SK-N-SH treated with all-trans-retinoic acid at 6 μM for 48 hours (cell line): ENCODE measurements at regions not wholly inside any gene's neighbourhood (a gene's known extent, or its start where the extent isn't known, plus 50 kb on each side); places are given as distances from the start of the nearest gene placed in this dataset.

Experiments
- ATAC-seq: fragments of 200-7000 bp; cut with Tn5 transposase; 3 replicates; pipeline ENCODE4 v1.9.1; 2020; ENCODE audit warnings: mild to moderate bottlenecking, moderate library complexity
- BACH2 ChIP-seq: fragments of 250-450 bp; sonication (Bioruptor Pico); IDR thresholded peaks from 2 replicates; pipeline ENCODE4 v1.9.0; 2021; ENCODE audit warnings: mild to moderate bottlenecking, borderline replicate concordance
- CSDC2 ChIP-seq: fragments of 250-450 bp; sonication (Bioruptor Pico); IDR thresholded peaks from 2 replicates; pipeline ENCODE4 v1.5.0; 2020; ENCODE audit warnings: mild to moderate bottlenecking, moderate library complexity
- CSRNP3 ChIP-seq: fragments of 250-450 bp; sonication (Bioruptor Pico); IDR thresholded peaks from 2 replicates; pipeline ENCODE4 v1.5.1; 2021; ENCODE audit warnings: mild to moderate bottlenecking, moderate library complexity
- ESRRG ChIP-seq: fragments of 250-450 bp; sonication (Bioruptor Pico); IDR thresholded peaks from 2 replicates; pipeline ENCODE4 v1.6.1; 2021; ENCODE audit warnings: mild to moderate bottlenecking
- GLIS3 ChIP-seq: fragments of 250-450 bp; sonication (Bioruptor Pico); IDR thresholded peaks from 2 replicates; pipeline ENCODE4 v1.5.0; 2020; ENCODE audit warnings: mild to moderate bottlenecking, moderate library complexity
- ISL1 ChIP-seq: fragments of 250-450 bp; sonication (Bioruptor Pico); IDR thresholded peaks from 2 replicates; pipeline ENCODE4 v2.1.2; 2022; ENCODE audit warnings: mild to moderate bottlenecking, moderate library complexity
- OSR1 ChIP-seq: fragments of 250-450 bp; sonication (Bioruptor Pico); IDR thresholded peaks from 2 replicates; pipeline ENCODE4 v1.8.0; 2022; ENCODE audit warnings: moderate library complexity, mild to moderate bottlenecking, inconsistent platforms
- PATZ1 ChIP-seq: fragments of 250-450 bp; sonication (Bioruptor Pico); IDR thresholded peaks from 2 replicates; pipeline ENCODE4 v1.8.0; 2020; ENCODE audit warnings: mild to moderate bottlenecking, moderate library complexity, borderline replicate concordance
- PPARA ChIP-seq: fragments of 250-450 bp; sonication (Bioruptor Pico); IDR thresholded peaks from 2 replicates; pipeline ENCODE4 v1.5.0; 2020; ENCODE audit warnings: mild to moderate bottlenecking, borderline replicate concordance
- RARB ChIP-seq: fragments of 250-450 bp; sonication (Bioruptor Pico); IDR thresholded peaks from 2 replicates; pipeline ENCODE4 v1.8.0; 2021; ENCODE audit warnings: mild to moderate bottlenecking, moderate library complexity
- SNAI2 ChIP-seq: fragments of 250-450 bp; sonication (Bioruptor Pico); IDR thresholded peaks from 2 replicates; pipeline ENCODE4 v1.5.0; 2020; ENCODE audit warnings: mild to moderate bottlenecking, moderate library complexity
- TCF4 ChIP-seq: fragments of 250-450 bp; sonication (Bioruptor Pico); IDR thresholded peaks from 2 replicates; pipeline ENCODE4 v1.8.0; 2021; ENCODE audit warnings: mild to moderate bottlenecking, moderate library complexity, borderline replicate concordance
- TOX ChIP-seq: fragments of 250-450 bp; sonication (Bioruptor Pico); IDR thresholded peaks from 2 replicates; pipeline ENCODE4 v1.8.0; 2021; ENCODE audit warnings: mild to moderate bottlenecking, moderate library complexity, borderline replicate concordance
- TSHZ2 ChIP-seq: fragments of 250-450 bp; sonication (Bioruptor Pico); IDR thresholded peaks from 2 replicates; pipeline ENCODE4 v1.5.0; 2020; ENCODE audit warnings: mild to moderate bottlenecking, moderate library complexity
- ZC3H10 ChIP-seq: fragments of 250-450 bp; sonication (Bioruptor Pico); IDR thresholded peaks from 2 replicates; pipeline ENCODE4 v1.5.1; 2021; ENCODE audit warnings: mild to moderate bottlenecking, moderate library complexity
- ZFP3 ChIP-seq: fragments of 250-450 bp; sonication (Bioruptor Pico); IDR thresholded peaks from 2 replicates; pipeline ENCODE4 v1.5.0; 2020; ENCODE audit warnings: mild to moderate bottlenecking, moderate library complexity
- ZFP30 ChIP-seq: fragments of 450-650 bp; formaldehyde crosslinking; IDR thresholded peaks from 2 replicates; pipeline ENCODE4 v1.5.0; 2022; ENCODE audit warnings: mild to moderate bottlenecking, moderate library complexity
- ZNF70 ChIP-seq: fragments of 450-650 bp; formaldehyde crosslinking; IDR thresholded peaks from 2 replicates; pipeline ENCODE4 v1.5.0; 2020; ENCODE audit warnings: mild to moderate bottlenecking, moderate library complexity

- no peak for ATAC-seq
Measured at GRCh38 chr1:117707371-117707770, 101.5 kb downstream of the TENT5C start.

GRCh38 chr1:117708323-117709248 lies 102.7 kb downstream of the TENT5C start:
- no peak for TF ChIP-seq TSHZ2 (CRISPR knock-in tag)
- TF ChIP-seq OSR1 (CRISPR knock-in tag), result no peak
- no peak for TF ChIP-seq TOX (CRISPR knock-in tag)
- no peak for TF ChIP-seq BACH2 (CRISPR knock-in tag)
- no peak for TF ChIP-seq ESRRG (CRISPR knock-in tag)
- TF ChIP-seq RARB (CRISPR knock-in tag), result no peak
- TF ChIP-seq SNAI2 (CRISPR knock-in tag), result no peak
- TF ChIP-seq ZC3H10 (CRISPR knock-in tag), result no peak
- TF ChIP-seq ZNF70 (CRISPR knock-in tag), result no peak
- no peak for TF ChIP-seq TCF4
- TF ChIP-seq PPARA (CRISPR knock-in tag), result no peak
- no peak for ATAC-seq

More at GRCh38 chr1:117707371-117707770, 101.5 kb downstream of the TENT5C start:
- TF ChIP-seq CSDC2 (CRISPR knock-in tag), result no peak

GRCh38 chr1:117709249-117709691 lies 103.4 kb downstream of the TENT5C start:
- TF ChIP-seq TCF4, result no peak
- ATAC-seq, result no peak

- no peak for ATAC-seq
Measured at GRCh38 chr1:117710710-117711109, 104.9 kb downstream of the TENT5C start.

GRCh38 chr1:117712621-117713020 lies 106.8 kb downstream of the TENT5C start:
- ATAC-seq, result no peak
- TF ChIP-seq CSDC2 (CRISPR knock-in tag), result no peak
- no peak for TF ChIP-seq ZC3H10 (CRISPR knock-in tag)
- TF ChIP-seq GLIS3 (CRISPR knock-in tag), result no peak
- TF ChIP-seq BACH2 (CRISPR knock-in tag), result no peak
- no peak for TF ChIP-seq RARB (CRISPR knock-in tag)
- TF ChIP-seq PATZ1 (CRISPR knock-in tag), result no peak
- no peak for TF ChIP-seq ZFP30 (CRISPR knock-in tag)
- no peak for TF ChIP-seq TSHZ2 (CRISPR knock-in tag)
- no peak for TF ChIP-seq ISL1

More at GRCh38 chr1:117710710-117711109, 104.9 kb downstream of the TENT5C start:
- TF ChIP-seq RARB (CRISPR knock-in tag), result no peak
- no peak for TF ChIP-seq PPARA (CRISPR knock-in tag)
- TF ChIP-seq GLIS3 (CRISPR knock-in tag), result no peak
- no peak for TF ChIP-seq OSR1 (CRISPR knock-in tag)
- TF ChIP-seq PATZ1 (CRISPR knock-in tag), result no peak
- TF ChIP-seq CSRNP3 (CRISPR knock-in tag), result no peak
- TF ChIP-seq ZFP3, result no peak
- no peak for TF ChIP-seq ZC3H10 (CRISPR knock-in tag)
- TF ChIP-seq TCF4, result no peak
